H1 (cell line): ENCODE measurements at regions not wholly inside any gene's neighbourhood (a gene's known extent, or its start where the extent isn't known, plus 50 kb on each side); places are given as distances from the start of the nearest gene placed in this dataset.

Experiments used
- BACH1 ChIP-seq: IDR thresholded peaks from 2 replicates; pipeline ENCODE4 v1.6.1; 2012; ENCODE audit warnings: low read length, improper control_type of control experiment
- CBX8 ChIP-seq: fragments of 300-800, 300-1000 bp; sonication (generic); IDR thresholded peaks from 2 replicates; pipeline ENCODE4 v1.7.1; 2016; ENCODE audit warnings: low read depth, low read length, borderline replicate concordance
- CHD1 ChIP-seq: IDR thresholded peaks from 2 replicates; pipeline ENCODE4 v1.6.1; 2012; ENCODE audit warnings: low read depth, low read length, improper control_type of control experiment
- GABPA ChIP-seq: IDR thresholded peaks from 2 replicates; pipeline ENCODE4 v1.6.1; 2011; ENCODE audit warnings: mild to moderate bottlenecking, low read length, moderate library complexity, borderline replicate concordance; ENCODE audit not compliant: insufficient read depth
- MAX ChIP-seq: IDR thresholded peaks from 2 replicates; pipeline ENCODE4 v1.6.1; 2012; ENCODE audit warnings: inconsistent platforms
- ZNF274 ChIP-seq: IDR thresholded peaks from 2 replicates; pipeline ENCODE4 v1.7.0; 2012; ENCODE audit warnings: low read length, borderline replicate concordance; ENCODE audit errors: extremely low read depth

DNA sequence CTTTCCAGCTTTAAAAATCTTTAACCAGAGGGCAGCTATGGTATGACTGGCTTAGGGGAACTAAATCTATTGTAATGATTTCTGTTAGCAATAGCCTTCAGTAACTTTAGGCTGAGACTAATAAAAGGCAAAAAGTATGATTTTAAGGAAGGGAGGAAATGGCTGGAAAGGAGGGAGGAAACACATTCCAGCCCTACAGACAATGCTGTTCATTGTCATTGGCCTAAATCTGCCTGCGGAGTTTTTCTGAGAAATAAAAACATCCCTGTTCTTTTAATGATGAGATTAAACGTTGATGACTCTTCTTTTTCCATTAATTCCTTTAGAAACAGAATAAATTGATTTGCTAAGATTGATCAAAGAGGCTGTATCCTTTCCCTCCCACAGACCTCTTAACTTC, 99.6 kb upstream of the GRAMD1B start (continued):
- no peak for TF ChIP-seq CHD1
- no peak for TF ChIP-seq MAX
- TF ChIP-seq CBX8 = no peak
- TF ChIP-seq ZNF274 = no peak
- no peak for TF ChIP-seq GABPA
- TF ChIP-seq BACH1 = no peak
